H1 (cell line): ENCODE measurements at regions not wholly inside any gene's neighbourhood (a gene's known extent, or its start where the extent isn't known, plus 50 kb on each side); places are given as distances from the start of the nearest gene placed in this dataset.

Experiments
- CTCF ChIA-PET: fragments of 300-600 bp; sonication (Branson Sonifier 250); formaldehyde crosslinking; loops from one replicate; lab custom pipeline; 2021; ENCODE audit not compliant: partially characterized antibody; lab: Charles Lee
- POLR2A ChIA-PET: fragments of 300-600 bp; sonication (Branson Sonifier 250); formaldehyde crosslinking; loops from one replicate; lab custom pipeline; 2021; ENCODE audit warnings: inconsistent platforms; ENCODE audit not compliant: partially characterized antibody; lab: Charles Lee
- DNase-seq, 2 experiments: peaks; one replicate each; pipeline versions ENCODE4 v3.0.0 to v3.0.0-alpha.2; 2010 to 2022; ENCODE audit warnings: low spot score in 2 of 2, low read depth in 1 of 2, mixed read lengths in 1 of 2
- FAIRE-seq: peaks from 2 replicates; lab custom pipeline; 2011; peaks lifted over from hg19 to GRCh38; lab: Jason Lieb, UNC
- H2AFZ ChIP-seq: 2 replicates; pipeline ENCODE4 v1.8.1; 2012; ENCODE audit warnings: low read length, inconsistent platforms
- H2AK5ac ChIP-seq: 2 replicates; pipeline ENCODE4 v1.6.1; 2013; ENCODE audit warnings: low read depth, low read length
- H2BK120ac ChIP-seq: replicated peaks from 2 replicates; pipeline ENCODE3; 2013; ENCODE audit warnings: low read depth, low read length, inconsistent platforms
- H2BK12ac ChIP-seq: 2 replicates; pipeline ENCODE4 v1.6.1; 2013; ENCODE audit warnings: low read depth, low read length
- H2BK15ac ChIP-seq: 2 replicates; pipeline ENCODE4 v1.6.1; 2013; ENCODE audit warnings: low read length
- H2BK20ac ChIP-seq: 2 replicates; pipeline ENCODE4 v1.6.1; 2013; ENCODE audit warnings: low read length
- H2BK5ac ChIP-seq: 2 replicates; pipeline ENCODE4 v1.6.1; 2013; ENCODE audit warnings: low read depth, low read length
- H3K14ac ChIP-seq: 2 replicates; pipeline ENCODE4 v1.6.1; 2013; ENCODE audit warnings: inconsistent platforms; ENCODE audit not compliant: insufficient read length
- H3K18ac ChIP-seq: 2 replicates; pipeline ENCODE4 v1.6.1; 2013; ENCODE audit warnings: low read length; ENCODE audit errors: extremely low read depth
- H3K23ac ChIP-seq: 2 replicates; pipeline ENCODE4 v1.6.1; 2013; ENCODE audit warnings: inconsistent platforms; ENCODE audit not compliant: insufficient read length
- H3K23me2 ChIP-seq: 2 replicates; pipeline ENCODE4 v1.6.1; 2013; ENCODE audit warnings: low read depth, low read length
- H3K27ac ChIP-seq: 2 replicates; pipeline ENCODE4 v1.6.1; 2011; ENCODE audit warnings: low read depth, low read length, inconsistent platforms
- H3K27me3 ChIP-seq, 4 experiments: replicated peaks in 1 of 4; 1 replicate in 1 of 4; 2 replicates in 3 of 4; pipeline versions ENCODE4 v1.6.1 to v1.8.1; 2011 to 2013; ENCODE audit warnings: low read length in 3 of 4, mild to moderate bottlenecking in 3 of 4, inconsistent platforms in 2 of 4, mixed read lengths in 2 of 4, moderate library complexity in 1 of 4; ENCODE audit not compliant: control insufficient read depth in 3 of 4, insufficient read depth in 3 of 4; ENCODE audit errors: extremely low read depth in 1 of 4
- H3K36me3 ChIP-seq, 4 experiments: 2 replicates each; pipeline versions ENCODE4 v1.6.1 to v1.8.1; 2011 to 2013; ENCODE audit warnings: mild to moderate bottlenecking in 4 of 4, low read length in 3 of 4, moderate library complexity in 2 of 4, control low read depth in 1 of 4, inconsistent platforms in 1 of 4; ENCODE audit not compliant: insufficient read depth in 4 of 4, control insufficient read depth in 2 of 4
- H3K4ac ChIP-seq: replicated peaks from 2 replicates; pipeline ENCODE3; 2013; ENCODE audit warnings: low read length, low read depth, mixed read lengths, inconsistent platforms; ENCODE audit not compliant: insufficient read length
- H3K4me1 ChIP-seq, 4 experiments: replicated peaks in 1 of 4; 1 replicate in 1 of 4; 2 replicates in 3 of 4; pipeline versions ENCODE4 v1.6.1 to v1.8.1; 2011 to 2013; ENCODE audit warnings: low read length in 3 of 4, inconsistent platforms in 2 of 4, mixed read lengths in 1 of 4; ENCODE audit not compliant: insufficient read depth in 4 of 4, control insufficient read depth in 3 of 4
- H3K4me2 ChIP-seq, 2 experiments: 2 replicates each; pipeline versions ENCODE4 v1.6.1 to v1.8.1; 2011 to 2013; ENCODE audit warnings: low read depth in 2 of 2, low read length in 2 of 2, control low read depth in 1 of 2, inconsistent platforms in 1 of 2, mild to moderate bottlenecking in 1 of 2; ENCODE audit not compliant: insufficient read depth in 1 of 2
- H3K4me3 ChIP-seq, 4 experiments: fragments of 200-600, 300-600 bp in 1 of 4; sonication (generic), shearing (Covaris generic), sonication (Bioruptor Twin) in 1 of 4; 2 replicates each; pipeline versions ENCODE4 v1.5.1 to v1.8.1; 2011 to 2016; ENCODE audit warnings: low read length in 4 of 4, low read depth in 3 of 4, control low read depth in 2 of 4, inconsistent platforms in 2 of 4, mild to moderate bottlenecking in 2 of 4, mixed read lengths in 1 of 4, moderate library complexity in 1 of 4; ENCODE audit not compliant: insufficient read depth in 2 of 4; ENCODE audit errors: extremely low read depth in 1 of 4
- H3K56ac ChIP-seq: replicated peaks from 2 replicates; pipeline ENCODE3; 2013; ENCODE audit warnings: low read depth, mild to moderate bottlenecking, mixed read lengths, low read length, inconsistent platforms; ENCODE audit not compliant: insufficient read length
- H3K79me1 ChIP-seq: 2 replicates; pipeline ENCODE4 v1.6.1; 2013; ENCODE audit warnings: low read depth, low read length, control low read depth
- H3K79me2 ChIP-seq, 2 experiments: 2 replicates each; pipeline versions ENCODE4 v1.6.1 to v1.8.1; 2012 to 2013; ENCODE audit warnings: low read length in 2 of 2, mild to moderate bottlenecking in 2 of 2, inconsistent platforms in 1 of 2; ENCODE audit not compliant: insufficient read depth in 2 of 2, control insufficient read depth in 1 of 2
- H3K9ac ChIP-seq, 4 experiments: replicated peaks in 1 of 4; 1 replicate in 1 of 4; 2 replicates in 3 of 4; pipeline versions ENCODE4 v1.6.1 to v1.8.1; 2011 to 2013; ENCODE audit warnings: low read depth in 3 of 4, low read length in 3 of 4, control low read depth in 2 of 4, mild to moderate bottlenecking in 2 of 4, moderate library complexity in 2 of 4, inconsistent platforms in 1 of 4; ENCODE audit errors: extremely low read depth in 1 of 4
- H3K9me3 ChIP-seq, 2 experiments: 2 replicates each; pipeline versions ENCODE4 v1.6.1 to v1.8.1; 2012 to 2013; ENCODE audit warnings: mild to moderate bottlenecking in 2 of 2, moderate library complexity in 2 of 2, control low read depth in 1 of 2, inconsistent platforms in 1 of 2, low read depth in 1 of 2, low read length in 1 of 2, mixed read lengths in 1 of 2; ENCODE audit not compliant: insufficient read depth in 2 of 2
- H4K20me1 ChIP-seq, 2 experiments: replicated peaks in 1 of 2; 2 replicates each; pipeline versions ENCODE3 to v1.8.1; 2011 to 2013; ENCODE audit warnings: inconsistent platforms in 2 of 2, low read length in 2 of 2, mild to moderate bottlenecking in 1 of 2; ENCODE audit not compliant: insufficient read depth in 2 of 2, control insufficient read depth in 1 of 2
- H4K5ac ChIP-seq: 2 replicates; pipeline ENCODE4 v1.6.1; 2013; ENCODE audit warnings: low read length, low read depth, mixed read lengths, inconsistent platforms; ENCODE audit not compliant: insufficient read length
- H4K8ac ChIP-seq: 2 replicates; pipeline ENCODE4 v1.8.0; 2013; ENCODE audit warnings: mild to moderate bottlenecking, moderate library complexity, low read length, inconsistent platforms; ENCODE audit not compliant: insufficient read depth; ENCODE audit errors: extremely low read depth
- H4K91ac ChIP-seq: replicated peaks from 2 replicates; pipeline ENCODE3; 2013; ENCODE audit warnings: low read length, mixed read lengths, inconsistent platforms; ENCODE audit not compliant: insufficient read length
- CBX5 ChIP-seq: fragments of 300-800, 300-1000 bp; sonication (generic); IDR thresholded peaks from 2 replicates; pipeline ENCODE4 v1.7.1; 2016; ENCODE audit warnings: antibody characterized with exemption, low read length, low read depth
- EZH2 ChIP-seq: fragments of 200-600 bp; sonication (generic); IDR thresholded peaks from 2 replicates; pipeline ENCODE4 v1.7.1; 2012; ENCODE audit warnings: low read depth, mild to moderate bottlenecking, moderate library complexity, low read length, inconsistent platforms; ENCODE audit not compliant: severe bottlenecking
- FOSL1 ChIP-seq: IDR thresholded peaks from 2 replicates; pipeline ENCODE4 v1.6.1; 2011; ENCODE audit warnings: mild to moderate bottlenecking, low read depth, low read length, moderate library complexity; ENCODE audit not compliant: insufficient read depth
- JUND ChIP-seq: IDR thresholded peaks from 2 replicates; pipeline ENCODE4 v1.6.1; 2011; ENCODE audit warnings: mild to moderate bottlenecking, improper control_type of control experiment, low read length
- KDM1A ChIP-seq: fragments of 200-600, 300-600 bp; sonication (generic); IDR thresholded peaks from 2 replicates; pipeline ENCODE4 v1.7.1; 2016; ENCODE audit warnings: mild to moderate bottlenecking, low read length, borderline replicate concordance
- KDM4A ChIP-seq: IDR thresholded peaks from one replicate; pipeline ENCODE4 v1.7.1; 2012; ENCODE audit warnings: low read depth, mild to moderate bottlenecking, moderate library complexity, low read length, inconsistent platforms; ENCODE audit not compliant: severe bottlenecking
- NRF1 ChIP-seq: IDR thresholded peaks from 2 replicates; pipeline ENCODE4 v1.6.1; 2011; ENCODE audit warnings: mild to moderate bottlenecking, low read depth, low read length, improper control_type of control experiment
- PHF8 ChIP-seq: fragments of 200-600 bp; sonication (generic); conservative IDR thresholded peaks from 2 replicates; pipeline ENCODE4 v1.7.1; 2012; ENCODE audit warnings: low read depth, mild to moderate bottlenecking, inconsistent platforms, low read length, moderate library complexity
- SIX5 ChIP-seq: IDR thresholded peaks from 2 replicates; pipeline ENCODE4 v1.6.1; 2011; ENCODE audit warnings: mild to moderate bottlenecking, low read depth, low read length
- SP1 ChIP-seq: IDR thresholded peaks from 2 replicates; pipeline ENCODE4 v1.6.1; 2011; ENCODE audit warnings: low read depth, low read length
- TAF7 ChIP-seq: optimal IDR thresholded peaks from 2 replicates; pipeline ENCODE3; 2011; ENCODE audit warnings: low read depth, mild to moderate bottlenecking, inconsistent platforms, low read length, moderate library complexity, borderline replicate concordance
- TCF12 ChIP-seq: IDR thresholded peaks from 2 replicates; pipeline ENCODE4 v1.6.1; 2011; ENCODE audit warnings: low read depth, mild to moderate bottlenecking, low read length
- ZNF274 ChIP-seq: IDR thresholded peaks from 2 replicates; pipeline ENCODE4 v1.7.0; 2012; ENCODE audit warnings: low read length, borderline replicate concordance; ENCODE audit errors: extremely low read depth
- WGBS, 2 experiments: shearing (Covaris generic) in 1 of 2; methylation state at CpG; one replicate each; pipeline versions ENCODE4 v1.1.6 to v1.1.7; 2013 to 2015; ENCODE audit warnings: low lambda C conversion rate in 2 of 2, mixed read lengths in 2 of 2, inconsistent platforms in 1 of 2, low coverage in 1 of 2, missing lambda C conversion rate in 1 of 2; ENCODE audit not compliant: insufficient replicate concordance in 2 of 2, insufficient coverage in 1 of 2, insufficient read length in 1 of 2; ENCODE audit errors: extremely low coverage in 1 of 2, missing lambda C conversion rate in 1 of 2; 5-methylcytosine and 5-hydroxymethylcytosine counted together

GRCh38 chr4:135775909-135776308 lies 1574.3 kb upstream of the PABPC4L start:
- no peak overlapping the region for H2BK12ac ChIP-seq
- H4K20me1 ChIP-seq, result no peaks in the 10 kb centered on the region
- no peak overlapping the region for H4K91ac ChIP-seq
- no peaks in the 10 kb centered on the region for H3K36me3 ChIP-seq
- no peaks in the 10 kb centered on the region for H3K27me3 ChIP-seq
- H3K4me1 ChIP-seq, result peaks cover 0 to 3% (median 0%) of the 10 kb centered on the region in 4 experiments; a peak in 1 of 7 replicates
- no peak overlapping the region for H2AK5ac ChIP-seq
- H3K23ac ChIP-seq, result no peak overlapping the region
- H3K18ac ChIP-seq, result no peak overlapping the region
- no peaks in the 10 kb centered on the region for H3K79me1 ChIP-seq
- no peaks in the 10 kb centered on the region for H3K79me2 ChIP-seq
- no peak for DNase-seq
- no peak overlapping the region for H2BK15ac ChIP-seq
- no peak overlapping the region for H2BK5ac ChIP-seq
- H3K9me3 ChIP-seq, result no peaks in the 10 kb centered on the region
- H3K27ac ChIP-seq, result no peak overlapping the region
- no peak overlapping the region for H2BK20ac ChIP-seq
- no peak overlapping the region for H3K14ac ChIP-seq
- H3K23me2 ChIP-seq, result no peaks in the 10 kb centered on the region
- CTCF ChIA-PET, result no interaction called here
- WGBS, 2 experiments, result 96% methylated on average over 1 of the region's 1 CpG; no CpG with 5 or more reads in 1 of the 2 experiments
- no peak overlapping the region for H3K9ac ChIP-seq
- FAIRE-seq, result no peak
- no peak overlapping the region for H3K4me2 ChIP-seq
- no peak overlapping the region for H2BK120ac ChIP-seq
- H4K5ac ChIP-seq, result no peak overlapping the region
- POLR2A ChIA-PET, result no interaction called here
- peak overlapping the region; percentile 4; the same call in 1 of the 2 replicates for H2AFZ ChIP-seq
- H3K56ac ChIP-seq, result no peak overlapping the region
- no peak overlapping the region for H3K4ac ChIP-seq
- no peak overlapping the region for H3K4me3 ChIP-seq
- no peak overlapping the region for H4K8ac ChIP-seq
- no peak for TF ChIP-seq CBX5
- TF ChIP-seq NRF1, result no peak
- no peak for TF ChIP-seq EZH2
- no peak for TF ChIP-seq SP1
- no peak for TF ChIP-seq ZNF274
- TF ChIP-seq SIX5, result no peak
- no peak for TF ChIP-seq PHF8
- no peak for TF ChIP-seq KDM4A
- no peak for TF ChIP-seq FOSL1
- TF ChIP-seq JUND, result no peak
- TF ChIP-seq TAF7, result no peak
- no peak for TF ChIP-seq KDM1A
- TF ChIP-seq TCF12, result no peak
